ENCODE measurements at regions not wholly inside any gene's neighbourhood (a gene's known extent, or its start where the extent isn't known, plus 50 kb on each side); places are given as distances from the start of the nearest gene placed in this dataset.

DNA sequence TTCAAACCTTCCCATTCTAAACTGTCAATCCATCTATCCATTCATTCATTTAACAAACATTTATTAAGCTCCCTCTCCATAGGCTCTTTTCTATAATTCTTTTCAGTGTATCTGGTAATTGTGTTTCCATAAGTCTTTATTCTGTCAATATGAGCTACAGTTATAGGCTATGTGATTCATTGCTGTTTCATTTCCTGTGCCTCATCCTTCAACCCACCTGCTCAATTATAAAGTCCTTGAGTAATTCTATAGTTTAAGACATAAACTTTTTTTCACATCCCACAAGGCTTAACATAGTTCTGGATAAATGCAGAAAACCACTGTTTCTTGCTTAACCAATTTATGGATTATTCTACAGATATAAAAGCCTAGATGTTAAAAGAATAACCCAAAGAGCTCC, 84.2 kb upstream of the PIK3C3 start:
- TF ChIP-seq, protein P1, sequence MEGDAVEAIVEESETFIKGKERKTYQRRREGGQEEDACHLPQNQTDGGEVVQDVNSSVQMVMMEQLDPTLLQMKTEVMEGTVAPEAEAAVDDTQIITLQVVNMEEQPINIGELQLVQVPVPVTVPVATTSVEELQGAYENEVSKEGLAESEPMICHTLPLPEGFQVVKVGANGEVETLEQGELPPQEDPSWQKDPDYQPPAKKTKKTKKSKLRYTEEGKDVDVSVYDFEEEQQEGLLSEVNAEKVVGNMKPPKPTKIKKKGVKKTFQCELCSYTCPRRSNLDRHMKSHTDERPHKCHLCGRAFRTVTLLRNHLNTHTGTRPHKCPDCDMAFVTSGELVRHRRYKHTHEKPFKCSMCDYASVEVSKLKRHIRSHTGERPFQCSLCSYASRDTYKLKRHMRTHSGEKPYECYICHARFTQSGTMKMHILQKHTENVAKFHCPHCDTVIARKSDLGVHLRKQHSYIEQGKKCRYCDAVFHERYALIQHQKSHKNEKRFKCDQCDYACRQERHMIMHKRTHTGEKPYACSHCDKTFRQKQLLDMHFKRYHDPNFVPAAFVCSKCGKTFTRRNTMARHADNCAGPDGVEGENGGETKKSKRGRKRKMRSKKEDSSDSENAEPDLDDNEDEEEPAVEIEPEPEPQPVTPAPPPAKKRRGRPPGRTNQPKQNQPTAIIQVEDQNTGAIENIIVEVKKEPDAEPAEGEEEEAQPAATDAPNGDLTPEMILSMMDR (IDR thresholded peaks at IDR 0.05), result no peak
- no peak for TF ChIP-seq POLR2A (IDR thresholded peaks at IDR 0.05)
- no peak for TF ChIP-seq POLR2AphosphoS5 (IDR thresholded peaks at IDR 0.05)
- TF ChIP-seq EP300 (IDR thresholded peaks at IDR 0.05), result no peak

Measured in sigmoid colon (tissue), 4 donors.